Cardiac fibroblast (primary cell): ENCODE measurements at regions not wholly inside any gene's neighbourhood (a gene's known extent, or its start where the extent isn't known, plus 50 kb on each side); places are given as distances from the start of the nearest gene placed in this dataset.

Source experiments
- DNase-seq, 2 donors: peaks; one replicate each; pipeline versions ENCODE4 v3.0.0 to v3.0.0-alpha.2; 2010; ENCODE audit warnings: low read depth in 2 of 2
- H3K4me3 ChIP-seq, 2 donors: replicated peaks in 1 of 2; 1 replicate in 1 of 2; 2 replicates in 1 of 2; pipeline ENCODE4 v1.5.1; 2011; ENCODE audit warnings: low read depth in 2 of 2, low read length in 2 of 2, mild to moderate bottlenecking in 2 of 2, moderate library complexity in 1 of 2
- CTCF ChIP-seq: IDR thresholded peaks from one replicate; pipeline ENCODE4 v1.5.1; 2011; ENCODE audit warnings: low read depth, mild to moderate bottlenecking, low read length, inconsistent platforms

DNA sequence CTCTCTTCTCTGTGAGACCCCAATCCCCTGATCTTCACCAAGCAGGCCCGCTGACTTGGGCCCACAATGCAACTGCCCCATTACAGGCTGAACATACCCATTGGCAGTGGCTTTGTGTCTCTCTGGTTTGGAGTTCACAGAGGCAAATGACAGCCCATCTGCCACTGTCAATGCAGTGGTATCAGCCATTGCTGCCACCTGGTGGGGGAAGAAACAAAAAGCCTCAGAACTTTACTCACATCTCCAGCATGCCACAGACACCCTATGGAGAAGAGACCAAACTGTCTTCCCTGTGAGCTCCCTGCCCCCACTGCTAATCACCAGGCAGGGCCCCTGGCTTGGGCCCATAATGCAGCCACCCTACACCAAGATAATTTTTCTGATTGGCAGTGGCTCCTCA, 729.3 kb upstream of the ACTRT1 start:
- DNase-seq: no peak
- TF ChIP-seq CTCF: no peak
- no peak overlapping the region for H3K4me3 ChIP-seq

DNA sequence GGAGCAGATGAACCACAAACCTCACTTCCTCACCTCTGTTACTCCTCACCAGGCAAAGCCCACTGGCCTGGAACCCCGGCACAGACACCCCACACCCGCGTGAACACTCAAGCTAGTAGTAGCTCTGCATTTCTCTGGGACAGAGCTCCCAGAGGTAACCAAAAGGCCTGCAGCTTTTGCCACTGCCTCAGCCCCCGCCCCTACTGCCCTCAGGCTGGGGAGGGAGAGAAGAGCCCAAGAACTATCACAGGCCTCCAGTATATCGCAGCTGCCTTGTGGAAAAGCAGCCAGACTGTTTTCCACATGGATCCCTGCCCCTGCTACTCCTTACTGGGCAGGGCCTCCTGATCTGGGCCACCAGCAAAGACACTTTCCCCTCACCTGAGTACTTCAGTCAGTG, 728.7 kb upstream of the ACTRT1 start:
- no peak for TF ChIP-seq CTCF
- DNase-seq: no peak
- H3K4me3 ChIP-seq: no peak overlapping the region

GRCh38 chrX:128769495-128769894, 717.3 kb upstream of the ACTRT1 start:
- no peak for DNase-seq
- no peak for TF ChIP-seq CTCF
- H3K4me3 ChIP-seq: no peak overlapping the region

DNA sequence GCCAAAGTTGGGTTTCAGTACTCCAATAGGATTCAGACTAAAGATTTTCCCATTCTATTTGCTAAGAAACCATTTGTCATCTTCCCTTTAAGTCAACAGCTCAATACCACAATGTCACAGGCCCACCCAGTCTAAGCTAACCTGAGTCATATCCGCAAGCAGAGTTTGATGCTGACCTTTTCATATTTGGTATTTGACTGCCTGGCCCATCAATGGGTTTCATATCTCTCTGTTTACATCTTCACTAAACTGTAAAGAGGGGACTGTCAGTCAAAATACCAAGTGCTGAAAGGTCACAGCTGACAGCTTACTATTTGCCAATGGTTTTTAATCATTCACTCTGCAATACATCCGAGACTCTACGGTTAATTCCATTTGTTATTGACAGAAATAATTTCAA, 707.5 kb upstream of the ACTRT1 start:
- no peak overlapping the region for H3K4me3 ChIP-seq
- DNase-seq: no peak
- TF ChIP-seq CTCF: no peak

DNA sequence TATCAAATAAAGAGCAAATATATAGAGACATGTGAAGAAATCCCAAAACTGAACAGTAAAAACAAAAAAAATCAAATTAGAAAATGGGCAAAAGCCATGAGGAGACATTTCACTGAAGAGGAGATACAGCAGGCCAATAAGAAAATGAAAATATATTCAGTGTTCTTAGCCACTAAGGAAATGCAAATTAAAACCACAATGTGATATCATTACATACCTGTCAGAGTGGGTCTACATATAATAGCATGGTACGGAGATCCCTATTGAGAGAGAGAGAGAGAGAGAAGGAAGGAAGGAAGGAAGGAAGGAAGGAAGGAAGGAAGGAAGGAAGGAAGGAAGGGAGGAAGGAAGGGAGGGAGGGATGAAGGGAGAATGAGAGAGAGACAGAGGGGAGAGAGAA, 707.0 kb upstream of the ACTRT1 start:
- DNase-seq: no peak
- H3K4me3 ChIP-seq: no peak overlapping the region
- TF ChIP-seq CTCF: no peak

DNA sequence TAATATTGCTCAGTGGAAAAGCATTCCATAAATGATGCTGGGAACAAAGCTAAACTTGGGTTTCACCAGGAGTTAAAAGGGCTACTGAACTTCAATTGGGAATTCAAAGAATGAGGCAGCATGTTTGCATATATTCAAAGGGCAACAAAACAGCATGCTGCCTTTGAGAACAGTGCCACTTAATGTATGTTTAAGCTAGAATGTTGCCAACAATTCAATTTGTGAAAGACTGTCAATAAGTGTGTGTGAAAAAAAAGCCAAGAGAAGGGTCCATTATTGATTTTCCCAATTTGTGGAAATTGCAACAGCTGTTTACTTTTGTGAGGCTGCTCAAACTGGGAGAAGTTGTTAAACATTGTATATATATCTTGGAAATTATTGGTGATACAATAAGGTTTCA, 701.9 kb upstream of the ACTRT1 start:
- no peak for DNase-seq
- no peak for TF ChIP-seq CTCF
- no peak overlapping the region for H3K4me3 ChIP-seq

GRCh38 chrX:128739539-128739938, 687.3 kb upstream of the ACTRT1 start:
- H3K4me3 ChIP-seq: no peak overlapping the region
- TF ChIP-seq CTCF: no peak
- no peak for DNase-seq
